H9 (cell line): ENCODE measurements at regions not wholly inside any gene's neighbourhood (a gene's known extent, or its start where the extent isn't known, plus 50 kb on each side); places are given as distances from the start of the nearest gene placed in this dataset.

Source experiments
- DNase-seq: peaks from one replicate; pipeline ENCODE4 v3.0.0-alpha.2; 2017
- H2AFZ ChIP-seq: one replicate; pipeline ENCODE4 v1.6.1; 2013; ENCODE audit warnings: mild to moderate bottlenecking, low read length, control low read depth, moderate library complexity
- H2AK5ac ChIP-seq: 2 replicates; pipeline ENCODE4 v1.6.1; 2013; ENCODE audit warnings: low read length, control low read depth, mixed read lengths; ENCODE audit not compliant: insufficient read length
- H2BK120ac ChIP-seq: one replicate; pipeline ENCODE4 v1.6.1; 2013; ENCODE audit warnings: low read depth, mild to moderate bottlenecking, low read length, control low read depth, inconsistent platforms; ENCODE audit not compliant: poor library complexity, severe bottlenecking
- H2BK12ac ChIP-seq: 2 replicates; pipeline ENCODE4 v1.6.1; 2013; ENCODE audit warnings: low read length, control low read depth, mixed read lengths, low read depth; ENCODE audit not compliant: insufficient read length
- H2BK15ac ChIP-seq: 2 replicates; pipeline ENCODE4 v1.6.1; 2013; ENCODE audit warnings: low read depth, low read length, control low read depth
- H2BK20ac ChIP-seq: one replicate; pipeline ENCODE4 v1.6.1; 2013; ENCODE audit warnings: low read depth, mild to moderate bottlenecking, low read length, control low read depth, inconsistent platforms; ENCODE audit not compliant: poor library complexity, severe bottlenecking
- H2BK5ac ChIP-seq: 2 replicates; pipeline ENCODE4 v1.6.1; 2013; ENCODE audit warnings: low read length, control low read depth, mixed read lengths; ENCODE audit not compliant: insufficient read length
- H3K14ac ChIP-seq: 2 replicates; pipeline ENCODE4 v1.6.1; 2013; ENCODE audit warnings: low read length, control low read depth; ENCODE audit not compliant: insufficient read depth
- H3K18ac ChIP-seq: 2 replicates; pipeline ENCODE4 v1.6.1; 2013; ENCODE audit warnings: low read depth, mild to moderate bottlenecking, mixed read lengths, low read length, control low read depth; ENCODE audit not compliant: insufficient read length
- H3K23ac ChIP-seq: 2 replicates; pipeline ENCODE4 v1.6.1; 2013; ENCODE audit warnings: low read length, control low read depth, mixed read lengths, low read depth; ENCODE audit not compliant: insufficient read length
- H3K23me2 ChIP-seq: 2 replicates; pipeline ENCODE4 v1.6.1; 2013; ENCODE audit warnings: low read depth, mild to moderate bottlenecking, mixed read lengths, low read length, control low read depth; ENCODE audit not compliant: insufficient read length, poor library complexity, severe bottlenecking
- H3K27ac ChIP-seq: 2 replicates; pipeline ENCODE4 v1.5.1; 2013; ENCODE audit warnings: low read length, control low read depth, mixed read lengths, low read depth; ENCODE audit not compliant: insufficient read length
- H3K27me3 ChIP-seq: 2 replicates; pipeline ENCODE4 v1.6.1; 2013; ENCODE audit warnings: low read length, control low read depth, inconsistent platforms; ENCODE audit not compliant: insufficient read depth
- H3K4ac ChIP-seq: 2 replicates; pipeline ENCODE4 v1.6.1; 2013; ENCODE audit warnings: low read depth, mild to moderate bottlenecking, control low read depth, inconsistent platforms, low read length, moderate library complexity
- H3K4me1 ChIP-seq: 2 replicates; pipeline ENCODE4 v1.6.1; 2013; ENCODE audit warnings: low read length, control low read depth, inconsistent platforms; ENCODE audit not compliant: insufficient read depth
- H3K4me2 ChIP-seq: 2 replicates; pipeline ENCODE4 v1.6.1; 2013; ENCODE audit warnings: low read length, control low read depth, mixed read lengths; ENCODE audit not compliant: insufficient read length, insufficient read depth
- H3K56ac ChIP-seq: 2 replicates; pipeline ENCODE4 v1.6.1; 2013; ENCODE audit warnings: low read depth, mild to moderate bottlenecking, mixed read lengths, low read length, control low read depth; ENCODE audit not compliant: insufficient read length
- H3K79me1 ChIP-seq: 2 replicates; pipeline ENCODE4 v1.6.1; 2013; ENCODE audit warnings: low read depth, mild to moderate bottlenecking, moderate library complexity, low read length, control low read depth, inconsistent platforms; ENCODE audit not compliant: insufficient read depth, poor library complexity, severe bottlenecking
- H3K79me2 ChIP-seq: 2 replicates; pipeline ENCODE4 v1.6.1; 2013; ENCODE audit warnings: low read length, control low read depth, inconsistent platforms; ENCODE audit not compliant: insufficient read depth
- H3K9ac ChIP-seq: 2 replicates; pipeline ENCODE4 v1.6.1; 2013; ENCODE audit warnings: low read length, control low read depth, mixed read lengths; ENCODE audit not compliant: insufficient read length; ENCODE audit errors: extremely low read depth
- H3K9me3 ChIP-seq: one replicate; pipeline ENCODE4 v1.6.1; 2013; ENCODE audit warnings: low read depth, low read length, inconsistent platforms; ENCODE audit not compliant: control insufficient read depth
- H3T11ph ChIP-seq: one replicate; pipeline ENCODE4 v1.6.1; 2013; ENCODE audit warnings: mild to moderate bottlenecking, low read length, control low read depth, inconsistent platforms
- H4K20me1 ChIP-seq: one replicate; pipeline ENCODE4 v1.6.1; 2013; ENCODE audit not compliant: control insufficient read depth, insufficient read length, insufficient read depth
- H4K5ac ChIP-seq: 2 replicates; pipeline ENCODE4 v1.6.1; 2013; ENCODE audit warnings: low read depth, mild to moderate bottlenecking, mixed read lengths, low read length, control low read depth; ENCODE audit not compliant: insufficient read length
- H4K8ac ChIP-seq: replicated peaks from 2 replicates; pipeline ENCODE4 v1.6.1; 2013; ENCODE audit warnings: low read length, control low read depth, mixed read lengths, low read depth; ENCODE audit not compliant: insufficient read length
- H4K91ac ChIP-seq: 2 replicates; pipeline ENCODE4 v1.6.1; 2013; ENCODE audit warnings: low read depth, mild to moderate bottlenecking, moderate library complexity, mixed read lengths, low read length, control low read depth; ENCODE audit not compliant: insufficient read length
- H3K27ac Mint-ChIP-seq, 3 experiments: 2 replicates in 2 of 3; 3 replicates in 1 of 3; pipeline ENCODE4 v1.8.0; 2020 to 2021; ENCODE audit warnings: mixed read lengths in 3 of 3, mild to moderate bottlenecking in 1 of 3, moderate library complexity in 1 of 3
- H3K27me3 Mint-ChIP-seq: 2 replicates; pipeline ENCODE4 v1.8.0; 2021; ENCODE audit warnings: low read depth, mild to moderate bottlenecking, moderate library complexity, mixed read lengths
- H3K36me3 Mint-ChIP-seq, 3 experiments: 2 replicates in 2 of 3; 3 replicates in 1 of 3; pipeline ENCODE4 v1.8.0; 2020 to 2021; ENCODE audit warnings: low read depth in 3 of 3, mixed read lengths in 3 of 3; ENCODE audit not compliant: insufficient read depth in 1 of 3
- H3K4me1 Mint-ChIP-seq, 2 experiments: 2 replicates each; pipeline ENCODE4 v1.8.0; 2020; ENCODE audit warnings: mixed read lengths in 2 of 2
- H3K4me3 Mint-ChIP-seq, 2 experiments: 2 replicates in 1 of 2; 3 replicates in 1 of 2; pipeline ENCODE4 v1.8.0; 2020 to 2021; ENCODE audit warnings: mild to moderate bottlenecking in 2 of 2, mixed read lengths in 2 of 2, moderate library complexity in 1 of 2
- H3K9me3 Mint-ChIP-seq, 2 experiments: 2 replicates in 1 of 2; 3 replicates in 1 of 2; pipeline ENCODE4 v1.8.0; 2020; ENCODE audit warnings: mild to moderate bottlenecking in 2 of 2, mixed read lengths in 2 of 2, moderate library complexity in 1 of 2
- TF ChIP-seq, protein P1 (sequence below): fragments of 200-600 bp; sonication (generic); conservative IDR thresholded peaks from 3 replicates; pipeline ENCODE4 v1.8.0; 2021; ENCODE audit warnings: antibody characterized with exemption, mild to moderate bottlenecking

DNA sequence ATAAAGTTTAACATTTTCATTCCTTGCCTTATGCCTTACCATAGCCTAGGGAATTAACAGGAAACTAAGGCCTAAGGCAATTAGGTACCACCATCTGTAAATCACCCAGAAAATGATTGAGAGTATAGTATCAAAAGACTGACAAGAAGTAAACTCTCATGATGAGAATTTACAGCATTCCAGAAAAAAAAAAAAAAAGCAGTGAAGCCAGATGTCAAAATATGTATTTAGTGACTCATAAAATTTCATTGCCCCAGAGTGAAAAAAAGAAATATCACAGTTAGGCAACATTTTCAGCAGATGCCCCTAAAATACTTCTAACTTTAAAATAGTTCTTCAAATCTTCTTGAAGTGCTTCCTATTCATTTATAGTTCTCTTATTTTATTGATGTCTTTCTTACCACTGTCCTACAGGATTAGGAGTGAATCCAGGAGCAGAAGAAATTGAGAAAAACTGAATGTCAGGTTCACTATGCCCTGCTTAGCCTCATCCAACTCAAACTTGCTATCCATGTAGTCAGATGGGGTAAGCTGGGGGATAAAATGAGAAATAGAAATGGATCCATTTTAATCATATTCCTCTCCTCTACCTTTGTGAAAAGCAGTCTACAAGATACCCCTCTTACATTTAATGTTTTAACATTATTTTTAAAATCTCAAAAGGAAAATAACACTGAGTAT, 57.3 kb upstream of the TANK start:
- peaks cover 3 to 11% of the 10 kb centered on the region in 2 experiments; a peak in 3 of 5 replicates for H3K9me3 Mint-ChIP-seq
- H2BK15ac ChIP-seq, result no peak overlapping the region
- H2BK20ac ChIP-seq, result no peak overlapping the region
- H3K4me3 Mint-ChIP-seq, result no peak overlapping the region
- H3K4me1 ChIP-seq, result no peaks in the 10 kb centered on the region
- no peaks in the 10 kb centered on the region for H3K79me1 ChIP-seq
- no peak overlapping the region for H3K9ac ChIP-seq
- no peak overlapping the region for H3T11ph ChIP-seq
- no peak overlapping the region for H2AK5ac ChIP-seq
- no peak overlapping the region for H2BK5ac ChIP-seq
- no peak overlapping the region for H2AFZ ChIP-seq
- H4K20me1 ChIP-seq, result no peaks in the 10 kb centered on the region
- H3K14ac ChIP-seq, result no peak overlapping the region
- no peak overlapping the region for H3K27ac ChIP-seq
- no peak overlapping the region for H2BK120ac ChIP-seq
- H3K79me2 ChIP-seq, result no peaks in the 10 kb centered on the region
- H4K91ac ChIP-seq, result no peak overlapping the region
- no peak overlapping the region for H3K23ac ChIP-seq
- no peaks in the 10 kb centered on the region for H3K9me3 ChIP-seq
- no peak for DNase-seq
- peaks cover 0 to 2% (median 0%) of the 10 kb centered on the region in 3 experiments; a peak in 1 of 7 replicates for H3K36me3 Mint-ChIP-seq
- H3K27ac Mint-ChIP-seq, result no peak overlapping the region
- no peaks in the 10 kb centered on the region for H3K23me2 ChIP-seq
- no peak overlapping the region for H4K8ac ChIP-seq
- H3K27me3 ChIP-seq, result no peaks in the 10 kb centered on the region
- no peak overlapping the region for H3K56ac ChIP-seq
- no peak overlapping the region for H3K4me2 ChIP-seq
- no peak overlapping the region for H4K5ac ChIP-seq
- peaks cover 6 to 9% of the 10 kb centered on the region in 2 experiments; a peak in 3 of 4 replicates for H3K4me1 Mint-ChIP-seq
- no peak overlapping the region for H3K4ac ChIP-seq
- H2BK12ac ChIP-seq, result no peak overlapping the region
- no peaks in the 10 kb centered on the region; the same call in 1 of the 2 replicates for H3K27me3 Mint-ChIP-seq
- no peak overlapping the region for H3K18ac ChIP-seq
- TF ChIP-seq, protein P1, sequence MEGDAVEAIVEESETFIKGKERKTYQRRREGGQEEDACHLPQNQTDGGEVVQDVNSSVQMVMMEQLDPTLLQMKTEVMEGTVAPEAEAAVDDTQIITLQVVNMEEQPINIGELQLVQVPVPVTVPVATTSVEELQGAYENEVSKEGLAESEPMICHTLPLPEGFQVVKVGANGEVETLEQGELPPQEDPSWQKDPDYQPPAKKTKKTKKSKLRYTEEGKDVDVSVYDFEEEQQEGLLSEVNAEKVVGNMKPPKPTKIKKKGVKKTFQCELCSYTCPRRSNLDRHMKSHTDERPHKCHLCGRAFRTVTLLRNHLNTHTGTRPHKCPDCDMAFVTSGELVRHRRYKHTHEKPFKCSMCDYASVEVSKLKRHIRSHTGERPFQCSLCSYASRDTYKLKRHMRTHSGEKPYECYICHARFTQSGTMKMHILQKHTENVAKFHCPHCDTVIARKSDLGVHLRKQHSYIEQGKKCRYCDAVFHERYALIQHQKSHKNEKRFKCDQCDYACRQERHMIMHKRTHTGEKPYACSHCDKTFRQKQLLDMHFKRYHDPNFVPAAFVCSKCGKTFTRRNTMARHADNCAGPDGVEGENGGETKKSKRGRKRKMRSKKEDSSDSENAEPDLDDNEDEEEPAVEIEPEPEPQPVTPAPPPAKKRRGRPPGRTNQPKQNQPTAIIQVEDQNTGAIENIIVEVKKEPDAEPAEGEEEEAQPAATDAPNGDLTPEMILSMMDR, result no peak
